ENCODE measurements at regions not wholly inside any gene's neighbourhood (a gene's known extent, or its start where the extent isn't known, plus 50 kb on each side); places are given as distances from the start of the nearest gene placed in this dataset.

DNA sequence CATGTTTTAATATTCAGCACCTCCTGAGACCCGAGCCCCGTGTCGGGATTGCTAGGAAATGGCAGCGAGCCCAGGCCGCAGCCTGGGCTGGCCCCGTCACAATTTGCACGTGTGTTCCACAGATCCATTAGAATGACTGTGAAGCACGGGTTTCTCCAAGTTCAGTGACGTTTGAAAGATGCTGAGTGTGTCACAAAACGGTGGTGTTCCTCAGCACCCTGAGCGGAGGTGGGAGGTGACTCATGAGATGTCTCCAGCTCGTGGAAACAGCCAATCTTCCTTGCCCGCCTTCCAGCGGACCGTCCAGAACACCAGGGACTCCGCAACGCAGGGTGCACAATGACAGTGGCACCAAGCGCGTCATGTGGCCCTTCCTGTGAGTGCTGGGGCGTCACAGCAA, 412.8 kb downstream of the IRX2 start:
- TF ChIP-seq, protein P1, sequence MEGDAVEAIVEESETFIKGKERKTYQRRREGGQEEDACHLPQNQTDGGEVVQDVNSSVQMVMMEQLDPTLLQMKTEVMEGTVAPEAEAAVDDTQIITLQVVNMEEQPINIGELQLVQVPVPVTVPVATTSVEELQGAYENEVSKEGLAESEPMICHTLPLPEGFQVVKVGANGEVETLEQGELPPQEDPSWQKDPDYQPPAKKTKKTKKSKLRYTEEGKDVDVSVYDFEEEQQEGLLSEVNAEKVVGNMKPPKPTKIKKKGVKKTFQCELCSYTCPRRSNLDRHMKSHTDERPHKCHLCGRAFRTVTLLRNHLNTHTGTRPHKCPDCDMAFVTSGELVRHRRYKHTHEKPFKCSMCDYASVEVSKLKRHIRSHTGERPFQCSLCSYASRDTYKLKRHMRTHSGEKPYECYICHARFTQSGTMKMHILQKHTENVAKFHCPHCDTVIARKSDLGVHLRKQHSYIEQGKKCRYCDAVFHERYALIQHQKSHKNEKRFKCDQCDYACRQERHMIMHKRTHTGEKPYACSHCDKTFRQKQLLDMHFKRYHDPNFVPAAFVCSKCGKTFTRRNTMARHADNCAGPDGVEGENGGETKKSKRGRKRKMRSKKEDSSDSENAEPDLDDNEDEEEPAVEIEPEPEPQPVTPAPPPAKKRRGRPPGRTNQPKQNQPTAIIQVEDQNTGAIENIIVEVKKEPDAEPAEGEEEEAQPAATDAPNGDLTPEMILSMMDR (IDR thresholded peaks at IDR 0.05; ENCODE audit: low read depth, low read length) = no peak
- TF ChIP-seq EZH2phosphoT487 (IDR thresholded peaks at IDR 0.05; ENCODE audit: low read depth) = no peak

Data from OCI-LY3 (cell line).